LNCaP clone FGC (cell line): ENCODE measurements at regions not wholly inside any gene's neighbourhood (a gene's known extent, or its start where the extent isn't known, plus 50 kb on each side); places are given as distances from the start of the nearest gene placed in this dataset.

ENCODE experiments used
- DNase-seq: peaks from one replicate; pipeline ENCODE4 v3.0.0-alpha.2; 2011; ENCODE audit warnings: low read depth
- H3K4me3 ChIP-seq: 2 replicates; pipeline ENCODE4 v1.5.1; 2011; ENCODE audit warnings: mild to moderate bottlenecking, low read depth, low read length, control low read depth
- CTCF ChIP-seq: IDR thresholded peaks from 2 replicates; pipeline ENCODE4 v1.5.1; 2012; ENCODE audit warnings: mild to moderate bottlenecking; ENCODE audit not compliant: control insufficient read depth, insufficient read depth; ENCODE audit errors: extremely low read depth

- no peak for TF ChIP-seq CTCF
- no peak for DNase-seq
- H3K4me3 ChIP-seq = no peak overlapping the region
These were observed 1485.1 kb upstream of the TMEFF2 start for GRCh38 chr2:193679847-193680246.

- TF ChIP-seq CTCF = no peak
- no peak overlapping the region for H3K4me3 ChIP-seq
- DNase-seq = no peak
These were observed 1475.7 kb upstream of the TMEFF2 start for GRCh38 chr2:193670478-193670877.

- no peak for DNase-seq
- H3K4me3 ChIP-seq = no peak overlapping the region
These were observed 1474.0 kb upstream of the TMEFF2 start for GRCh38 chr2:193668557-193669323.

GRCh38 chr2:193627927-193628272 is 1433.2 kb upstream of the TMEFF2 start:
- no peak for DNase-seq
- no peak overlapping the region for H3K4me3 ChIP-seq
- no peak for TF ChIP-seq CTCF

More at GRCh38 chr2:193668557-193669323, 1474.0 kb upstream of the TMEFF2 start:
- no peak for TF ChIP-seq CTCF

GRCh38 chr2:193627187-193627926 is 1432.6 kb upstream of the TMEFF2 start:
- no peak overlapping the region for H3K4me3 ChIP-seq
- DNase-seq = no peak
- TF ChIP-seq CTCF = no peak

GRCh38 chr2:193608451-193608850 is 1413.7 kb upstream of the TMEFF2 start:
- no peak overlapping the region for H3K4me3 ChIP-seq
- no peak for DNase-seq
- no peak for TF ChIP-seq CTCF
